Brain microvascular endothelial cell (primary cell): ENCODE measurements at regions not wholly inside any gene's neighbourhood (a gene's known extent, or its start where the extent isn't known, plus 50 kb on each side); places are given as distances from the start of the nearest gene placed in this dataset.

ENCODE experiments used
- DNase-seq: peaks from one replicate; pipeline ENCODE4 v3.0.0-alpha.2; 2020
- H3K27ac ChIP-seq: fragments of 250-450 bp; sonication (Bioruptor Pico); 2 replicates; pipeline ENCODE4 v1.5.1; 2020; ENCODE audit warnings: mild to moderate bottlenecking, moderate library complexity
- H3K27me3 ChIP-seq: fragments of 250-450 bp; sonication (Bioruptor Pico); replicated peaks from 2 replicates; pipeline ENCODE4 v1.5.1; 2020; ENCODE audit warnings: mild to moderate bottlenecking
- H3K36me3 ChIP-seq: fragments of 250-450 bp; sonication (Bioruptor Pico); replicated peaks from 2 replicates; pipeline ENCODE4 v1.5.1; 2020; ENCODE audit warnings: mild to moderate bottlenecking
- H3K4me3 ChIP-seq: 2 replicates; pipeline ENCODE4 v1.5.1; 2011; ENCODE audit warnings: low read depth, mild to moderate bottlenecking, control low read depth, low read length, moderate library complexity
- in situ Hi-C: cut with HindIII; loops from 2 replicates; pipeline ENCODE4 v1.10.0; 2017; ENCODE audit warnings: low sequenced_read_pairs, low pct_ligation_motif_present
- TF ChIP-seq, protein P1 (sequence below): IDR thresholded peaks from 2 replicates; pipeline ENCODE4 v1.5.1; 2011; ENCODE audit warnings: low read depth, mild to moderate bottlenecking, moderate library complexity, low read length, control low read depth, inconsistent platforms; ENCODE audit errors: missing control alignments

GRCh38 chr2:48901015-48901343 lies 145.5 kb upstream of the LHCGR start:
- no peak overlapping the region for H3K27ac ChIP-seq
- DNase-seq = no peak
- in situ Hi-C loops = no loop called here
- no peaks in the 10 kb centered on the region for H3K36me3 ChIP-seq
- H3K27me3 ChIP-seq = no peaks in the 10 kb centered on the region
- no peak overlapping the region for H3K4me3 ChIP-seq
- TF ChIP-seq, protein P1, sequence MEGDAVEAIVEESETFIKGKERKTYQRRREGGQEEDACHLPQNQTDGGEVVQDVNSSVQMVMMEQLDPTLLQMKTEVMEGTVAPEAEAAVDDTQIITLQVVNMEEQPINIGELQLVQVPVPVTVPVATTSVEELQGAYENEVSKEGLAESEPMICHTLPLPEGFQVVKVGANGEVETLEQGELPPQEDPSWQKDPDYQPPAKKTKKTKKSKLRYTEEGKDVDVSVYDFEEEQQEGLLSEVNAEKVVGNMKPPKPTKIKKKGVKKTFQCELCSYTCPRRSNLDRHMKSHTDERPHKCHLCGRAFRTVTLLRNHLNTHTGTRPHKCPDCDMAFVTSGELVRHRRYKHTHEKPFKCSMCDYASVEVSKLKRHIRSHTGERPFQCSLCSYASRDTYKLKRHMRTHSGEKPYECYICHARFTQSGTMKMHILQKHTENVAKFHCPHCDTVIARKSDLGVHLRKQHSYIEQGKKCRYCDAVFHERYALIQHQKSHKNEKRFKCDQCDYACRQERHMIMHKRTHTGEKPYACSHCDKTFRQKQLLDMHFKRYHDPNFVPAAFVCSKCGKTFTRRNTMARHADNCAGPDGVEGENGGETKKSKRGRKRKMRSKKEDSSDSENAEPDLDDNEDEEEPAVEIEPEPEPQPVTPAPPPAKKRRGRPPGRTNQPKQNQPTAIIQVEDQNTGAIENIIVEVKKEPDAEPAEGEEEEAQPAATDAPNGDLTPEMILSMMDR = no peak

DNA sequence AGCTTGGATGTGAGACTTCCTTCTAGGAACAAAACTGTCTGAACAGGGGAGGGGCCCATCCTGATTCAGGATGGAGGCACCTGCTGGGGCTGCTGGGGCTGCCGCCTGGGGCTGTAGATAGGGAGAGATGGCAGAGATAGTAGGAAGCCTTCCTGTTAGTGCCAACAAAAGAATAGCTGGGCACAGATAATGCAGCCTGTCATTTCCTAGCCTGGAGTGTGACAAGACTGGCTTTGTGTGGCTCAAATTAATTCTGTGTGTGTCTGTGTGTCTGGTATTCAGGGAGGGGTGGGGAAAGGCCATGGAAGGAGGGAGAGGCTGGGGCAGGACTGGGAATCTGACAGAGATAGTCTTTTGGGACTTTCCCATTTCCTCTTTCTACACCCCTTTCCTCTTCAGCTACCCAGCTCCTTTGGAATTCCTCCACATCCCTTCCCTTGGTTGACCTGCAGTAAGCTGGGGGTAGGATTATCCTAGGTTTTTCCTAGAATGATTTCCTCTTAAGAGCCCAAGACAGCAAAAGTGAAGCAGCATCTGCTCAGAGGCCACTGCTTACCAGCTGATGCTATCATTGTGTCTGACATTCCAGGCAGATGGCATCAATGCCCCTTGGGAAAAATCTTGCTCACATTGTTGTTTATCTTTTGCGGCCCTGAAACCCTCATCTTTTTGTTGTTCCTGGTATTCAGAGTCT lies 144.9 kb upstream of the LHCGR start:
- no peak overlapping the region for H3K4me3 ChIP-seq
- in situ Hi-C loops = no loop called here
- H3K27me3 ChIP-seq = no peaks in the 10 kb centered on the region
- no peak for DNase-seq
- no peaks in the 10 kb centered on the region for H3K36me3 ChIP-seq
- no peak overlapping the region for H3K27ac ChIP-seq
- TF ChIP-seq, protein P1 = no peak

GRCh38 chr2:48896870-48897269 lies 141.3 kb upstream of the LHCGR start:
- DNase-seq = no peak
- Histone ChIP-seq H3K27ac (no peak overlapping the region), H3K4me3 (no peak overlapping the region)

GRCh38 chr2:48890454-48891131 lies 135.1 kb upstream of the LHCGR start:
- Histone ChIP-seq H3K4me3 (no peak overlapping the region), H3K36me3 (no peaks in the 10 kb centered on the region), H3K27me3 (no peaks in the 10 kb centered on the region), H3K27ac (no peak overlapping the region)
- TF ChIP-seq, protein P1 = no peak
- in situ Hi-C loops = no loop called here
- DNase-seq = no peak

More at GRCh38 chr2:48896870-48897269, 141.3 kb upstream of the LHCGR start:
- in situ Hi-C loops = no loop called here
- H3K27me3 ChIP-seq = no peaks in the 10 kb centered on the region
- no peaks in the 10 kb centered on the region for H3K36me3 ChIP-seq
- TF ChIP-seq, protein P1 = no peak

DNA sequence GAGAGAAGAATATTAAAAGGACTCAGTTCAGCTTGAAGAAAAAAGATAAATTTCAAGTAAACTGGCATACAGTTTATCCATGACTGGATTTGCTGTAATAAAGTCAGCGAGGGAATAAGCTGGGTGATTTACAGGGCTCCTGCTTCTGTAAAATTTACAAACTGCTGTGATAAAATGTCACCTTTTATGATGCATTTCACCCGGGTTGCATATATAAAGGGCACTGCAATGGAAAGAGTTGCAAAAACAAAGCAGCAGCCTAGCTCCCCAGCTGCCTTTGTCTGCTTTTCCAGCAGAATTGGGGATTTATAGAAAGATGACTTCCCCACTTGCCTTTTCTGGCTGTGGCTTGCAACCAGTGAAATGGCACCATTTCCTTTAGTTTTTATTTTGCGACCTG lies 132.5 kb upstream of the LHCGR start:
- H3K27ac ChIP-seq = no peak overlapping the region
- no peak overlapping the region for H3K4me3 ChIP-seq
- TF ChIP-seq, protein P1 = no peak
- in situ Hi-C loops = no loop called here
- no peaks in the 10 kb centered on the region for H3K27me3 ChIP-seq
- DNase-seq = no peak
- H3K36me3 ChIP-seq = no peaks in the 10 kb centered on the region
